EL (cell line): ENCODE measurements at regions not wholly inside any gene's neighbourhood (a gene's known extent, or its start where the extent isn't known, plus 50 kb on each side); places are given as distances from the start of the nearest gene placed in this dataset.
"Not testable (repeated sequence)": the region's sequence is repeated elsewhere in the genome, so short reads cannot be mapped to it uniquely, and the experiment has no call there.

Experiments
- DNase-seq: peaks from one replicate; pipeline ENCODE4 v3.0.0-alpha.2; 2016

DNA sequence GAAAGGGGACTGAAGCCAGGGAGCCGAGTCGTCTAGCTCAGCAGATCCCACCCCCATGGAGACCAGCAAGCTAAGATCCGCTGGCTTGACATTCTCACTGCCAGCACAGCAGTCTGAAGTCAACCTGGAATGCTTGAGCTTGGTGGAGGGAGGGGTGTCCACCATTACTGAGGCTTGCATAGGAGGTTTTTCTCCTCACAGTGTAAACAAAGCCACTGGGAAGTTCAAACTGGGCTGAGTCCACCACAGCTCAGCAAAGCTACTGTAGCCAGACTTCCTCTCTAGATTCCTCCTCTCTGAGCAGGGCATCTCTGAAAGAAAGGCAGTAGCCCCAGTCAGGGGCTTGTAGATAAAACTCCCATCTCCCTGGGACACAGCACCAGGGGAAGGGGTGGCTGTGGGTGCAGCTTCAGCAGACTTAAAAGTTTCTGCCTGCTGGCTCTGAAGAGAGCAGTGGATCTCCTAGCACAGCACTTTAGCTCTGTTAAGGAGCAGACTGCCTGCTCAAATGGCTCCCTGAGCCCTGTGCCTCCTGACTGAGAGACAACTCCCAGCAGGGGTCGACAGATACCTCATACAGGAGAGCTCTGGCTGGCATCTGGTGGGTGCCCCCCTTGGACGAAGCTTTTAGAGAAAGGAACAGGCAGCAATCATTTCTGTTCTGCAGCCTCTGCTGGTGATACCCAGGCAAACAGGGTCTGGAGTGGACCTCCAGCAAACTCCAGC lies 942.0 kb upstream of the ROBO1 start:
- DNase-seq = not testable (repeated sequence)

DNA sequence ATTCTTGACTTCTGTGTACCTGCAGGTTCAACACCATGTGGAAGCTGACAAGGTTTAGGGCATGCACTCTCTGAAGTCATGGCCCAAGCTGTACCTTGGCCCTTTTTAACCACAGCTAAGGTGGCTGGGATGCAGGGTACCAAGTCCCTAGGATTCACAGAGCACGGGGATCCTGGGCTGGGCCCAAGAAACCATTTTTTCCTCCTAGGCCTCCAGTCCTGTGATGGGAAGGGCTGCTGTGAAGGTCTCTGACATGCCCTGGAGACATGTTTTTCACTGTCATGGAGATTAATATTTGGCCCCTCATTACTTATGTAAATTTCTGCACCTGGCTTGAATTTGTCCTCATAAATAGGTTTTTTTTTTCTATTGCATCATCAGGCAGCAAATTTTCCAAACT lies 937.5 kb upstream of the ROBO1 start:
- no peak for DNase-seq

DNA sequence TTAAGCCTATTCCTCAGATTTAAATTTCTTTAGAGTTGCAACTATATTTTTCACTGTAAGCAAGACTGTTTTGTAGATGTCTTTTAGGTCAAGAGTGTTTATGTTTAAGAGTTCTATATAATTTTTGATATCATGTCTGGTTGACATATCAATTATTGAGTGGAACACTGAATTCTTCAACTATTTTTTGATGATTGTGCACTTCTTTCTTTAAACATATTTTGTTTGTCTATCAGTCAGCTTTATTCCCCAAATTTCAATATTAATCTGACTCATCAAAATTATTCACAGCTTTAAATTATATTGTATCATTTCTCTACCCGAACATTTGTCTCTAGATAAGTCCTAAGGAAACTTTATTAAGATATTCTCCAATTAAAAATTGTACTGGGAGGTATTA lies 933.6 kb upstream of the ROBO1 start:
- DNase-seq = no peak

DNA sequence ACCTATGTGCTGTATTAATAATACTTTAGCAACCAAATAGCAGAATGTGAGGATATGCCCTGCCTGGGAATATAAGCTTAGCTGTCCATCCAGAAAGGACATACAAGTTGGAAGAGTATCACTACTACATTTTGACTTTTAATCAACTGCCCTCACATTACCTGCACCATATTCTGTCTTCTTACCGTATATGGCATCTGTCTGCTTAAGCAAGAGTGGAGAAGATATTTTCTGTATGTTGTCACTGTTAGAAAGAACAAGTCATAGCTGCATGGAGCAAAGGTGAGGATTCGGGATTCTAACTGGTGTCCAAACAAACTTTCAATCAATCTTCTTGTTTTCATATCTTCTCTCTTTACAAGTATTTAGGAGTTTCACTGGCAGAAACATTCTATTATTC lies 929.5 kb upstream of the ROBO1 start:
- DNase-seq = no peak

DNA sequence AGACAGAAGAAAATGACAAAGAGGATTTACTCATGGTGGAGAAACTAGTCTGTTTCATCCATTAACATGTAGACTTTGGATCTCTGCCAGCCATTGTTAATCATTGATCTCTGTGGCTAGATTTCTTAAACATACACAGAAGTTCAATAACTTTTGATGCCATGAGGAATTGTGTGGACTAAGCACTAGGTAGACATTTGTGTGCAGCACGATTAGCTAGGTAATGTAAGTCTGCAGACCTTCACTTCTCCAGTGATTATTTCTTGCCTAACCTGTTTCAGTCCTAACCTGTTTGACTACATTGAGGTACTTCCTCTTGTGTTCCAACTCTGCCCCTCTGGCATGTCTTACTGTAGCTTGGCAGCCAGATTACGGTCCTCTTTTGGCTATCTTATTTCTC lies 928.5 kb upstream of the ROBO1 start:
- no peak for DNase-seq

DNA sequence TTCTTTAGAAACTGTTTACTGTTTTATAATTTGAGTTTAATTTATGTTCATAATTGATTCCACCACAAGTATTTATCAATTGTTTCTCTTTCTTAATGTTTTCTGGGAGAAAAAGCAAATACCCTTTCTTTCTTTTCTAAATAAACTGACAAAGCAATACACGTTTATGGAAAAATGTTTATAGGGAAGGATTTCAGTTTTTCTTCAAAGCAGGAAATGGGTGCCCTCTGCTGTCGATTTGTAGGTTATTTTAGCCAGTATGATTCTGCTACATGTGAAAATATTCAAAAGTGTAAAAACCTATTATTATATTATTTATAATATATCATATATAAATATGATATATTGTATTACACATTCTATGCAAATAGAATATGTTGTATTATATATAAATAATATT lies 921.0 kb upstream of the ROBO1 start:
- DNase-seq = no peak

DNA sequence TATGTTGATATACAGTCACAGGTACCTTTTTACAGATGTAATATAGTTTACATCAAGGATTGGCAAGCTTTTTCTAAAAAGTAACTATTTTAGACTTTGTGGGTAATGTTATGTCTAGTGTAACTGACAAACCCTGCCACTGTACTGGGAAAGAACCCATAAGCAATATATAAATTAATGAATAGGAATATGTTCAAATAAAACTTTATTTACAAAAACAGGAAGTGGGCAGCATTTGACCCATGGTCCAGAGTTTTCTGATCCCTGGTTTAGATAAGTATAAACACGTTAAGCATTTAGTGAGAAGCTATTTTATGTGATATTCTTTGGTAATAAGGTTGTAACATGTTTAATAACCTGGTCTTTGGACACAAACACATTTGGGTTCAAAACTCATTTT lies 915.2 kb upstream of the ROBO1 start:
- DNase-seq = no peak

DNA sequence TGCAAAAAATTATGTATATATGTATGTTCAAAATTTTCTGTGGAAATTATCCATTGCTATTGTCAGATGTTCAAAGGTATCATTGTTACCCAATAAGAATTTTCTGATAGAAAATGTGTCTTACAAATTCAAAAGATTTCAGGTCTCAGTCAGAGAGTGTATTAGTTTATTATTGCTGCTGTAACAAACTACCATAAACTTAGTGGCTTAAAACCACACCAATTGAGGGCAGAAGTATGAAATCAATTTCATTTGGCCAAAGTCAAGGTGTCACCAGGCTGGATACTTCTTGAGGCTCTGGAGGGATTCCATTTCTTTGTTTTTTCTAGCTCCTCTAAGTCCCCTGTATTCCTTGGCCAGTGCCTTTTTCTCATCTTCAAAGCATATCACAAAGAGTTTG lies 914.4 kb upstream of the ROBO1 start:
- DNase-seq = no peak

DNA sequence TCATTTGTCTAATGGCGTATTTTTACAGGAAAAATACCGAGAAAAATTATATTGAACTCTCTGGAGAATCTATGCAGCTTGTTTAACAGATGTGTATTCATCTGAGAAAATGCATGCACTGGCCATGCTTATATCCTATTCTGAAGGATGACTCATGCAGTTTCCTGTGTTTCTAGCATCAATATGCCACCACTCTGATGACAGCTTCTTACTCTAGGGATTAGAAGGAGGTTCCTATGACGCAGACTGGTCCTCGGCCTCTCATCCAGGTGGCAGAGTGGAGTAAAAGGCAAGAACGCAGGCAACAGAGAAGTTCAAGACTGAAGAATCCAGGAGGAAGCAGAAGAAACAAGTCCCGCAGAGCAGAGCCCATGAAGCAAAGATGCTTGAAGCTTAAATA lies 910.0 kb upstream of the ROBO1 start:
- DNase-seq = no peak

DNA sequence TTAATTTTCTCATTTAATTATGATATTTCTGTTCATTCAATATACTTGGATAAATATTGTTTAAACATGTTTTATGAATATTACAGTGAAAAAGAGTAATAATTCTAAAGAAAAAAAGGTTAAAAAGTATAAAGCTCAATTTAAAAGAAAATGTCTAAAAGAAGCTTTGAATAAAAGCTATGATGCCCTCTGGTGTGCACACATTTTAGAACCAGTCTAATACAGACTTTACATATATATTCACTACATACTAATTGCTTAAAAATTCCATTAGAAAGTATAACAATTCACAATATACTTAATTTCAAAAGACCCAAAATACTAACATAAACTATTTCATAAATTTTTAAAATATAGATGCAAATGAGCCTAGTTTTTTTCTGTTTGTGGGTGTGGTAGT lies 909.1 kb upstream of the ROBO1 start:
- DNase-seq = no peak

DNA sequence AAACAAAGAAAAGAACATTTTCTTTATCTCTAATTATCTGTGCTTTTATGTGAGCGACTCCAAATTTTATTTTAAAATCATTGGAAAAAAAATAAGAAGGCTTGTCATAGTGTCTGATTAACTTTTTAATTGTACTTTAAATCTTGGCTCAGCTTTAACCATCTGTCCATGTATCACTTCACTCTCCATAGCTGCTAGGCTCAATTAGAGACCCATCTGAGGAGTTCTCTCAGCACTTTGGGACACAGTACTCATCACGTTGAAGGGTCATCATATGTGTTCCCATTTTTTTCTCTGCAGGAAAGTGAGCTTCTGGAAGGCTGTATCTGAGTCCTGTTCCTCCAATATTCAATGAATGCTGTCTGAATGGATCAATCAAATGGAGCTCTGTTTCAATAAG lies 908.5 kb upstream of the ROBO1 start:
- DNase-seq = no peak

DNA sequence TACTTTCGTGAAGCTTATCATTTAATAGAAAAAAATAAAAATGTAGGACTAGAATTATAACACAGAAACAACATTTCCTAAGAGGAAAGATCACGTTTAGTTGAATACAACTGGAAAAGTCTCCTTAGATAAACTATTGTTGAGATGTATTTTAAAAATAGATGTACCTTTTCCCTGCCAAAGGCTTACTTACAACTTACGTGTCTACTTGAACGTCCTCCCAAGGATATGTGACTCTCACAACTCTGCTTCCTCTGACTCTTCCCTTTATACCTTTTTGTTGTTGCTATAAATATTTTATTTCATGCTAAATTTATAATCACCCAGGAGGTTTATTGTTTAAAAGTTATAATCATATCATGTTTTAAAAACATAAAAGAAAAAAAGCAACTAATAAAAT lies 908.0 kb upstream of the ROBO1 start:
- no peak for DNase-seq

DNA sequence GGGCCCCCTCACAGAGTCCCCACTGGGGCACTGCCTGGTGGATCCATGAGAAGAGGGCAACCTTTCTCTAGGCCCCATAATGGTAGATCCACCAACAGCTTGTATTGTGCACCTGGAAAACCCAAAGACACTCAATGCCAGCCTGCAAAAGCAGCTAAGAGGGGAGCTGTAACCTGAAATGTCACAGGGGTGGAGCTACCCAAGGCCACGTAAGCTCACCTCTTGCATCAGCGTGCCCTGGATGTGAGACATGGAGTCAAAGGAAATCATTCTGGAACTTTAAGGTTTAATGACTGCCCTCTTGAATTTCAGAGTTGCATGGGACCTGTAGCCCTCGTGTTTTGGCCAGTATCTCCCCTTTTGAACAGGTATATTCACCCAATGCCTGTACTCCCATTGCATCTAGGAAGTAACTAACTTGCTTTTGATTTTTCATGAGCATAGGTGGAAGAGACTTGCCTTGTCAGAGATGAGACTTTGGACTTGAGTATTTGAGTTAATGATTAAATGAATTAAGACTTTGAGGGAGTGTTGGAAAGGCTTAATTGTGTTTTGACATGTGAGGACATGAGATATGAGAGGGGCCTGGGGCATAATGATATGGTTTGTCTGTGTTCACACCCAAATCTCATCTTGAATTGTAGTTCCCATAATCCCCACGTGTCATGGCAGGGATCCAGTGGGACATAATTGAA lies 900.9 kb upstream of the ROBO1 start:
- DNase-seq = no peak

DNA sequence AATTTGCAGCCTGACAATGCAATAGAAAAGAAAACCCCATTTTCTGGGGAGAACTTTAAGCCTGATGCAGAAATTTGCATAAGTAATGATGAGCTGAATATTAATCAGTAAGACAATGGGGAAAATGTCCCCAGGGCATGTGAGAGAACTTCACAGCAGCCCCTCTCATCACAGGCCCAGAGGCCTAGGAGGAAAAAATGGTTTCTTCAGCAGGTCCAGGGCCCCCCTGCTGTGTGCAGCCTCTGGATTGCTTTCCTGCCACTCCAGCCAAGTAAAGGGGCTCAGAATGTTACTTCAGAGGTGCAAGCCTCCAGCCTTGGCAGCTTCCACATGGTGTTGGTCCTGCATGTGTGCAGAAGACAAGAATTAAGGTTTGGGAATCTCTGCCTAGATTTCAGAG lies 900.3 kb upstream of the ROBO1 start:
- DNase-seq = no peak

DNA sequence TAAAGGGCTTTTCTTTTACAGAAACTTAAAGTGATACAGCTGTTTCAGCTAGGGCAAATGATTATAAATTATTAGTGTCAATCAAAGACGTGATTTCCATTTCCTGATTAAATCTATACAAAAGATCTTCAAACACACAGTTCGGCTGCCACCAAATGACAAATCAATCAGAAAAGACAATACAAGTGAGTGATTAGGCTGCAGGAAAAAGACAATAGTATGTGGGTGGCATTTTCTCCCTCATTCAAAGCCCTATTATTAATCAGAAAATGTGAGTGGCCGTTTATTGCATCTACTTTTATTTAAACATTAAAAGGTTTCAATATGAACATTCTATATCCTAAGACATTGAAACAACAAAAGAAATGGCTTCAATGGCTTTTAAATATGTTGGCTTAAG lies 895.6 kb upstream of the ROBO1 start:
- no peak for DNase-seq

DNA sequence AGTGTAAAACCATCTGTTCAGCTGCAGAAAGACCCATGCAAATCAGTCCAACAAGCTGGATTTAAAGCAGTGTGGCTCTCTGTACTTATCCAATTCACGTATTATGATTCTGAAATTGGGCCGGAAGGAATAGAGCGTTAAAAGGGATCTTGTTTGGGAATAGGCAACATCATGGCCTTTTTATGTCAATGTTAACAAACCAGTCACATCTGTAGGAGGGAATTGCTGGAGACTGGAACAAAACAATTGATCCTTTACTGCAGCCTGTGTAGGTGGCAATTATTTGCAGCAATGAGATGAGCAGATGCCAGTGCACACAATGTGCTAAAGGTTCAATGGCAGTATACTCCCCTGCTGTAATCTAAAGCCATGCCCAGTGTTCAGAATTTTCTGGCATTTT lies 887.4 kb upstream of the ROBO1 start:
- DNase-seq = no peak

DNA sequence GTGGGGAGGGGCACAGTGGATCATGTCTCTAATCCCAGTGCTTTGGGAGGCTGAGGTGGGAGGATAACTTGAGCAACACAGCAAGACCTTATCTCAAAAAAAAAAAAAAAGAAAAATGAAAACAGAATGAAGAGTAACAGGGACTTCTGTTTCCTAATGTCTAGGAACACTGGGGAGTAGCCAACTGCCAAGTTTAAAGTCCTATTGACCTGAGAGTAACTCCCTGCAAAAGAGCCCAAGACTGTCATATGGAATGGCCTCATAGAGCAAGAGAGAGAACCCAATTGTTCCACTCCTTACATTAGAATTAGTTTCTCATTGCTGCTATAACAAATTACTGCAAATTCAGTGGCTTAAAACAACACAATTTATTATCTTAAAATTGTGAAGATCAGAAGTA lies 881.4 kb upstream of the ROBO1 start:
- DNase-seq = no peak

DNA sequence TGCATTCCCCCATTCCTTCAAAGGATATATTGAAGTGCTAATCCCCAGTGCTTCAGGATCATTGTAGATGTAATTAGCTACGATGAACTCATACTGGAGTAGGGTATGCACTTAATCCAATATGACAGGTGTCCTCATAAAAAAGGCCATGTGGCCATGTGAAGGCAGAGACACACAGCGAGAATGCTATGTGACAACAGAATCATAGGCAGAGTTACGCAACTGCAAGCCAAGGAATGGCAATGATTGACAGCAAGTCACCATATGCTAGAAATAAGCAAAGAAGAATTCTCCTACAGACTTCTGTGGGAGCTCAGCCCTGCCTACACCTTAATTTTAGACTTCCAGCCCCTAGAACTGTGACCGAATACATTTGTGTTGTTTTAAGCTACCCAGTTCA lies 875.6 kb upstream of the ROBO1 start:
- DNase-seq = no peak

DNA sequence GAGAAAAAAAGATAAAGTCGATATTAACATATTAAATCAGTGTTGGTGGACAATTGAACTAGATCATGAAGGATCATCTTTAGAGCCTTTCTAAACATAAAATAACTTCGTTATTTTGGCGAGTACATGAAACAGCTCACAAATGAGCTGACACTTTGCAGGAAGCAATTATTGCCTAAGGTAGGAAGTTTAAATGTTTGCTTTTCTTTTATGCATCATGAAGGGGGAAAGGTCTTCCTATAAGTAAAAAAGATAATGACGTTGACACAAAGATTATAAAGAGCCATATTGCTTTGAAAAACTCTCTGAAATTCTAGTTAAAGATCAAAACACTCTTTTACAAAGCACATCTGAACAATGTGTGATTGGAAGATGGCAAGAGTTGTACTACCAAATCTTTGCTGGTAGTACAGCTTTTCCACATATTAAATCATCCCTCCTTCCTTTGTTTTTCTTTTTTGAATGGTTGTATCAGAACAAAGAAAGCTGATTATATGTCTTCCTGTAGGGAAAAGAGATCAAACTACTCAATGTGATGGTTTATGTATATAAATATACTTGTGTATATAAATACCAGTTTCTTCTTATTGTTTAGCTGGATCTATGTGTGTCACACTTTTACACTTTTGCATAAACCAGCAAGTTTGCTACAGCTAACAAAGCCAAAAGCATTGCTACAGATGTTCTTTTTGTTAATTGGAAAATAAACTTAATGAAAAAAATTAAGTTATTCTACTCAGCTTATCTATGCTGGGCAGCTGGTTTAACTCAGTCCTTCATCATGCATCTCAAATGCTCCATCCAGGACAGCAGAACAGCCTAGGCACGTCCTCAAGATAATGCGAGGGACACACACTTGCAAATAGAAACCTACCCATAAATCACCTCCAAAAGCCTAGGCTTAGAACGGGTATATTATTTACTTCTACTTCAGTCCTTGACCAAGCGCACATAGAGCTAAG lies 850.8 kb upstream of the ROBO1 start:
- no peak for DNase-seq

DNA sequence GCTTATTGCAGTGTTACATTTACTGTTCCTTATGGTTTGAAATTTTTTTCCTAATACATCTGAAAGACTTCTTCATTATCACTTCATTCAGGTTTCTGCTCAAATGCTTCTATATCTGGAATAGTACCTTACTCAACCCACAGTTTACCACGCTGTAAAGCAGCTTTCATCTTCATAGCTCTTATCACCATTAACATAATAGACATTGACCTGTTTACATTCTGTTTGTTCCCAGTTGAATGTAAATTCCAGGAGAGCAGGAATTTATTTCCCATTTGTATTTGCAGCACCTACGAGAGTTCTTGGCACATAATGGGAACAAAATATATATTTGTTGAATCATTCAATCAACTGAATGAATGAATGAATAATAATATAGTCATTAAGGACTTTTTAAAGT lies 844.6 kb upstream of the ROBO1 start:
- DNase-seq = no peak

DNA sequence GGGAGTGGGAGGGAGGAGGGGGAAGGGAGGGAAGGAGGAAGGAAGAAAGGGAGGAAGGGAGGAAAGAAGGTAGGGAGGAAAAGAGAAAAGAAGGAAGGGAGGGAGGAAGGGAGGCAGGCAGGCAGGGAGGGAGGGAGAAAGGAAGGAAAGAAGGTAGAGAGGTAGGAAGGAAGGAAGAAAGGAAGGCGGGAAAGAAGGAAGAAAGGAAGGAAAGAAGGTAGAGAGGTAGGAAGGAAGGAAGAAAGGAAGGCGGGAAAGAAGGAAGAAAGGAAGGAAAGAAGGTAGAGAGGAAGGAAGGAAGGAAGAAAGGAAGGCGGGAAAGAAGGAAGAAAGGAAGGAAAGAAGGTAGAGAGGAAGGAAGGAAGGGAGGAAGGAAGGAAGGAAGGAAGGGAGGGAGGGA lies 840.3 kb upstream of the ROBO1 start:
- not testable (repeated sequence) for DNase-seq

DNA sequence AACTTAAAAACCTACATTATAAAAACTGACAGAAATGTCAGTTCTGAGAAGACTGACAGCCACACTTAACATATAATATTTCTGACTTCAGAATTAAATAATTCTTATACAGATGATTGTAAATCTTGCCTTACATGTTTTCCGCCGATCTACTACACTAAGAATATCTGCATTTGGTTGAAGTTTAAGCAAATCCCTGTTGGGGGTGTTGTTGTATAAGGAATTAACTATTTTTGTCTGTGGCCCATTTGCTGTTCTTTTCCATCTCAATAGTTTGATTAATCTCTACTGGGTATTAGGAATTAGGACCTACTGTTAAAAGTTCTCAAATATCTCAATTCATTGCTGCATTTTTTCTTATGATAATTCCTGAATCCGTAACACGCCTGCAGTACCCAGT lies 838.3 kb upstream of the ROBO1 start:
- no peak for DNase-seq

DNA sequence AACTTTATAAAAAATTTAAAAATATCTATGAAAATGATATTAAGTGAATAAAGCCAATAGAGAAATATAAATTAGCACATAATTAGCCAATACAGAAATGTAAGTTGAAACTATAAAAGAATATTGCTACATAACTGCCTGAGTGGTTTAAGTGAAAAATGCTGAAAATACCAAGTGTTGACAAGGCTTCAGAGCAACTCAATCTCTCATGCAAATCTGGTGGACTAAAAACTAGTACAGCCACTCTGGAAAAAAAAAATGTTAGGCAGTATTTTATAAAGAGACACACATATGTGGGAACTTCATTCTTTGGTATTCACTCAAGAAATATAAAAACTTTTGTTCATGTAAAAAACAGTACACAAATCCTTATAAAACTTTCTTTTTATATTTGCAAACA lies 833.7 kb upstream of the ROBO1 start:
- DNase-seq = no peak

DNA sequence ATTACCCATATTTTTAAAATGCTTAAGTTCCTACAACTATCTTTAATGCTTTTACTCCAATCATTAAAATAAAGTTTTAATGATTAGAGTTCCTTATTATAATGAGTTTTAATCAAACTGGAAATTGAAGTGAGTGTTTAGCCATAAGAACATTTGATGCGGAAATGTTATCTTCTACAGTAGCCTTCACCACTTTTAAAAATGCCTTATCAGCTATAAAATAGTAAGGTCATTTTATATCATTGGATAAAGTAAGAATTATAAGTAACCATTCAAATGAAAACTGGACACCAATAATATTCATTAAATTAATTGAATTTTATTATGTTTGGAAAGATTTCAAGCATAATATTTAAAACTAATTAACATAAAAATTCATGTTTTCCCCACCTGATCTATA lies 825.0 kb upstream of the ROBO1 start:
- DNase-seq = no peak
